GOT3 (cell line): ENCODE measurements at regions not wholly inside any gene's neighbourhood (a gene's known extent, or its start where the extent isn't known, plus 50 kb on each side); places are given as distances from the start of the nearest gene placed in this dataset.
"Not testable (repeated sequence)": the region's sequence is repeated elsewhere in the genome, so short reads cannot be mapped to it uniquely, and the experiment has no call there.

Experiments used
- DNase-seq: peaks from one replicate; lab custom pipeline; 2025; ENCODE audit warnings: mixed read lengths; lab: John Stamatoyannopoulos, UW

DNA sequence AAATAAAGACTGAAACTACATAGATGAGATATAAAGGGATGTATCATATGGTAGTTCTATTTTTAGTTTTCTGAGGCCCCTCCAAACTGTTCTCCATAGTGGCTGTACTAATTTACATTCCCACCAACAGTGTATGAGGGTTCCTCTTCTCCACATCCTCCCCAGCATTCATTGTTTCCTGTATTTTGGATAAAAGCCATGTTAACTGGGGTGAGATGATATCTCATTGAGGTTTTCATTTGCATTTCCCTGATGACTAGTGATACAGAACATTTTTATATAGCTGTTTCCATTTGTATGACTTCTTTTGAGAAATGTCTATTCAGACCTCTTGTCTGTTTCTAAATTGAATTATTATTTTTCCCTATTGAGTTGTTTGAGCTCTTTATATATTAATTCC is 229.3 kb downstream of the RFPL4B start:
- DNase-seq = no peak

DNA sequence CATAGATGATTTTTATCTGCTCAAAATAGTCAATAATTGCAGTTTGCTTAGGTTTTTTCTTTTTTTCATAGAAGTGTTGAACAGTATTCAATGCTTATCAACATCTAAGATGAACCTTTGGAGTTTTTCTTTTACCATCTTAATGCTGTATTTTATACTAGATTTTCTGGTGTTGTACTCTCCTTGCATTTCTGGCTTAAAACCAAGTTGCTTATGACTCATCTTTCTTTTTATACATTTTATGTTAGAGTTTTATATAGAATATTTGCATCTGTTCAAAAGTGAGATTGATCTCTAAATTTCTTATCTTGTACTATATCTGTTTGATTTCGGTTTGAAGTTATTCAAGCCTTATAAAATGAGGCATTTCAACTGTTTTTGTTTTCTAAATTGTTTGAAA is 232.5 kb downstream of the RFPL4B start:
- DNase-seq = no peak

DNA sequence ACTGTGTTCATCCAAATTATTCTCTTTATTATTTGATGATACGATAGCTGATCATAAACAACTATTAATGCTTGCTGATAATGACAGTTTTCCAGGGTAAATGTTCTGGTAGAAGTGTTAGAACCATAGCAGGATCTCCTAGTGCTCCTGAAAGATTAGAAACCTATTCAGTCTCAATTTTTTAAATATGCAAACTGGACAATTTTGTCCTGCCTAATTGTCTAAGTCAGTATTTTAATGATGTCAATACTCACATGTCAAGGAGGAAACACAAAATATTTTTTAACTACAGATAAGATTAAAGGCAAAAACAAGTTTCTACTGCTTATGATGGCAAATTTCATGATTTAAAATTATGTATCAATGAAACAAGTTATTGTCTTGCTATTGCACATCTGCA is 233.9 kb downstream of the RFPL4B start:
- DNase-seq = no peak

DNA sequence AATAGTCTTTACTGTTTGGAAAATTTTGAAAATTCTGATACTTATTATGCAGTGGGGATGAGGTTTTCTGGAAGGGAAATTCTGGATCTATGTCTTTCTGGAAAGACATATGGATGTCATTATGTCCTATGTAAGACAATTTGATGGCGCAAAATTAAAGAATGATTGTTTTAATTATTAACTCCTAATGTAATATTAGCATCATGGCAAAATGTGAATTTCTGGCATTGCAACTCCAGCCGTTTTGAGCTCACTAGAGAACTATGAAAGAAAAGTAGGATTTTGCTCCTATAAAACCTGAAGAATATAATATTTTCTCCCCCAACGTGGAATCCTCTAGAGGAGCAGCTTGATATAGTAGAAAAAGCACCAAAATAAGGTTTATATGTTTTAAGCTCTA is 243.2 kb downstream of the RFPL4B start:
- DNase-seq = no peak

DNA sequence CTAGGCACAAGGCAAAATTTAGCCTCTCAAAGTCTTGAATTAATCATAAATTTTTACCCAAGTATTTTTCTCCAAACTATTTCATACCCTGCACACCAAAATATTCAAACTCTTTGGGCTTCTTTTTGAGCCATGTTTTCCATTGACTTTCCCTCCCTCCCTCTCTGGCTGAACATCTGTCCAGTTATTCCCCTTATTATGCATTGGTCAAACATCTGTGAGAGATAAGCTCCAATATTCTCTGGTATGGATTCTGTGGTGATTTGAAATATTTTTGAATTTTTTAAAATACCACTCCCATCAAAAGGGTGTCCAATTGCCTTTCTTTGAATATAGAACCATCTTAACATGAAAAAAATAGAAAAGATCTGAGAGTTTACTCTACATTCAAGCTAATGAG is 244.2 kb downstream of the RFPL4B start:
- DNase-seq = no peak

DNA sequence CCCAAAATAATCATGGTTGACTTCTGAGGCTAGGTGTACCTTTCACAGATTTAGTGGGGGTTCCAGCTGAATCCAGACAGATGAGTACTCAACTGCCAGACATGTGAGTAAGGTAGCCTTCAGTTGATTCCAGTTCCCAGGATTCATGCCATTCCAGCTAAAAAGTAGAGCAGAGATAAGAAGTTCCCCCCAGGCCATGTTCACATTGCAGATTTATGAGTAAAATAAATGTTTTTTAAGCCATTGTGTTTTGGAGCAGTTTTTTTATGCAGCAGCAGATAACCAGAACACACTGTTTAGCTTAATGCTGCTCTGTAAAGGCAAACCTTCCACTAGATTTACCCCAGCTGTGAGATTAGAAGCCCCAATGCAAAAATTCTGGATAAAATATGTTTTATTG is 245.0 kb downstream of the RFPL4B start:
- no peak for DNase-seq

DNA sequence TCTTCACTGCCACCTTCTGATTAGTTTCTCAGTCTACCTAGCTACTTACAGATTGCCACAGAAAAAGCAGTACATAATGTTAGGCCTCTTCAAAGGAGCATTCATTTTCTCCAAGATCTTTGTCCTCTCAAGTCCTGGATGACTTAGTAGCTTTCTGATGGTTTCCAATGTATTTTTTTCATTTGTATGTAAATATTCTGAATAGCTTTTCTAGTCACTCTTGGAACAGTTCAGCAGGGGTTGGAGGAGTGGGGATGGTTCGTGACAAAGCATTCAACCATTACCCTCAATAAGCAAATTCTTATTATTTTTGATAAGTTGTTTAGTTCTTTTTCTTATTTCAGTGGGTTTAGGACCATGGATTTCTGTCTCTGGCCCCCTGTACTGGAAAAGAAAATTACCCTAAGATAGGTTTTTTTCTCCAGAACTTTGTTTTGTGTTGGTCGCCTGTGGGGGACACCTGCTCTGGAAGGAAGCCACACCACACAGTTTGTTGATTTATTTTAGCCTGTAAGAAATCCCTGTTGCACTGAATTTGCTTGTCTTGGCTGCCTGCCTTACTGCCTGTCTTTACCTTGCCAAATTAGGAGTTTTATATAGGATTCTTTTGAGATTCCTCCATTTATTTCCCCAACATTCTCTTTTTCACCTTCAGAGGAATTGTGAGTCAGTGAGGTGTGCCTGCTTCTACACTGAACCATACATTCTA is 247.9 kb downstream of the RFPL4B start:
- DNase-seq = no peak

DNA sequence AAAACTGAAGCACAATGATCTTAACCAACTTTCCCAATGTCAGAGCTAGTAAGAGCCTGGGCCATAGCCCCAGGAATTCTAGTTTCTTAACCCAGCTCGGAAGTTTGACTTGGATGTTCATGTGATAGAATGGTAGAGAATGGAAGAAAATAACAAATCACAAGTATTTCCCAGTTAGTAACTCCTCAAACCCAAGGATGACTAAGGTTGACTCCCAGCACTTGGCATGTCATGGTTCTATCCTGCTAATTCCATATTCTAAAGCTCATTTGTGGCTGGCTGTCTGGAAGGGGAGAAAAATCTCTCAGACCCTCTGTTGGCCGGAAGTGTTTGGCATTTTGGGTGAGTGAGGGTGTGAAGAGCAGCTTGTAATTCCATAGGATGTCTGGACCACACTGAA is 248.7 kb downstream of the RFPL4B start:
- DNase-seq = no peak

DNA sequence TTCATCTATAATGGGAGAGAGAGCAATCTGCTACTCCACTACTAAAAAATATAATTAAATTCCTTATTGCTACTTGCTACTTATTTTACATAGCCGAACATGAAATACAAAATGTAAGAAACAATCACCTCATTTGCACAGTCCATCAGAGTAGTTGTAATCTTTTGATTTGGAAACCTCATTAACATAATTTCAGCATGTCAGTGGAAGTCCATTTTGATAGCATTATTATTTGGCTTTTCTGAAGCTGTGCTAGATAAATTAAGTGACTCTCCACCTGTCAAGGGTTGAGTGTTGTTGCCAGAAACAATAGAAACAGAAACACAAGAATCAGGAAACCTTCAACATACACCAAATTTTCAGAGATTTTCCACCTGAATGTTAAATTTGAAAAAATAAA is 250.0 kb downstream of the RFPL4B start:
- no peak for DNase-seq

DNA sequence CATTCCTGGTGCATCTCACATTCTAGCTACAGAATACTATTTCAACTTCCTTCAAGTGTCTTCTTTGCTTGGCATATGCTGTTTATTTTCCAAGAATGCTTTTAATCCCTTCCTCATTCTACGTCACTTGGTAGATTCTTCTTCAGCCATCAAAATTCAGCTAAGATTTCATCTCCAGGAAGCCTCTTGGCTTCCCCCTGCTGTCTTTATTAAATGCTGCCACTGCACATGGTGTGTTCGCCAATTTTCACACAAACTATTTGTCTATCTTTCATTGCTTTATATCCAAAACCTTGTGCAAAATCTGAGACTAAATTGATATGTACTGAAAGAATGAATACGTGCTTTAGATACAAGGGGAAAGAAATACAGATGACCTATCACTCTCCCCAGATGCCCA is 253.0 kb downstream of the RFPL4B start:
- no peak for DNase-seq

DNA sequence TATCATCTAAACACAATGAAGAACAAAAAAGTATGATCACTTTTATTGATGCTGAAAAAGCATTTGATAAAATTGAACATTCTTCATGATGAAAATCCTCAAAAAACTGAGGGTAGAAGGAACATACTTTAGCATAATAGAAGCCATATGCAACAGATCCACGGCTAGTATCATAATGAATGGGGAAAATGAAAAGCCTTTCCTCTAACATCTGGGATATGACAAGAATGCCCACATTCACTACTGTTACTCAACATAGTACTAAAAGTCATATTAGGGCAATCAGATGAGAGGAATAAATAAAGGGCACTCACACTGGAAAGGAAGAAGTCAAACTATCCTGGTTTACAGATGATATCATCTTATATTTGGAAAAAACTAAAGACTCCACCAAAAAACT is 256.6 kb downstream of the RFPL4B start:
- no peak for DNase-seq

DNA sequence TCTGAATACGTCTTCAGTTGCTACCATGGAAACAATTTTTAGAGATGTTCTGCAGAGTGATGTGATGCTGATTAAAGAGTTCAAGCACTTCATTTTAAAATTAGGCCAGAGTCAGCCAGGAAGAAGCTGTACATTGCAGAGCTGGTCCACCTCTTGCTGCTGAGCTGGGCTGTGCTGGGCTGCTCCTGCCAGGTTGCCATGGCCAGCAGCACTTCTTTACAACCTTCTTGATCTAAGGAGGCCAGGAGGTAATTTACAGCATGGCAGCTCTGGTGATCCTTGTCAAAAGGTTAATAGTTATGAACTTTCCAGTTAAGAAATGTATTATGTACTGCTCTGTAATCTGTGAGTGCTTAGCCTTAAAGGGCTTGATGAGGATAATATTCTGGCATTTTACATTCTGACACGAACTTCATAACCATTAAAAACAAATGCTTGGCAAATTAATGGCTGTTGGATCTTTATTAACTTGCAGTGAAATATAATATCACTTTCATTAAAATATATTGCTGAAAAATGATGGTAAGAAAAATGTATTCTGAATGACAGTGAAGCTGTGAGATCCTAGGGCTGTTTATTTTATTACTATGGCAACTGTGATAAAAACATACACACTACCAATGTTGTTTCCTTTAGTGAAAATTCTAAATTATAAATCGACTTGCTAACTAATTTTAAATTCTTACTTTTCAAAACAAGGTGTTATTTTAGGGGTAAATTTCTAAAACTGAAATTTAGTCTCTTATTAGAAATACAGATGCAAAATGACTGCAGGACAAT is 259.7 kb downstream of the RFPL4B start:
- no peak for DNase-seq

DNA sequence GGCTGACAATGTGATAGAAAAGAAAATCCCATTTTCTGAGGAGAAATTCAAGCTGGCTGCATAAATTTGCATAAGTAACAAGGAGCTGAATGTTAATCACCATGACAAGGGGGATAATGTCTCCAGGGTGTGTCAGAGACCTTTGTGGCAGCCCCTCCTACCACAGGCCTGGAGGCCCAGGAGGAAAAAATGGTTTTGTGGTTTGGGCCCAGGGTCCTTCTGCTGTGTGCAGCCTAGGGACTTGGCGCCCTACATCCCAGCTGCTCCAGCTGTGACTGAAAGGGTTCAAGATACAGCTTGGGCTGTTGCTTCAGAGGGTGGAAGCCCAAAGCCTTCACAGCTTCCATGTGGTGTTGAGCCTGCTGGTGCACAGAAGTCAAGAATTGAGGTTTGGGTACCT is 261.8 kb downstream of the RFPL4B start:
- DNase-seq = not testable (repeated sequence)

DNA sequence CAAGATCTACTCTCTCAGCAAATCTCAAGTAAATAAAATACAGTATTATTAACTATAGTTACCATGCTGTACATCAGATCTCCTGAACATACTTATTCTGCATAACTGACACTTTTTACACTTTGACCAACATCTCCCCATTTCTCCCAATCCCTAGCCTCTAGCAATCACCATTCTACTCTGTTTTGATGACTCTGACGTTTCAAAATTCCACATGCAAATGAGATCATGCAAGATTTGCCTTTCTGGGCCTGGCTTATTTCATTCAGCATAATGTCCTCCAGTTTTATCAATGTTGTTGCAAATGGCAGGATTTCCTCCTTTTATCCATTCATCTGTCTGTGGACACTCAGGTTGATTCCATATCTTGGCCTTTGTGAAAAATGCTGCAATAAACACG is 266.3 kb downstream of the RFPL4B start:
- no peak for DNase-seq

DNA sequence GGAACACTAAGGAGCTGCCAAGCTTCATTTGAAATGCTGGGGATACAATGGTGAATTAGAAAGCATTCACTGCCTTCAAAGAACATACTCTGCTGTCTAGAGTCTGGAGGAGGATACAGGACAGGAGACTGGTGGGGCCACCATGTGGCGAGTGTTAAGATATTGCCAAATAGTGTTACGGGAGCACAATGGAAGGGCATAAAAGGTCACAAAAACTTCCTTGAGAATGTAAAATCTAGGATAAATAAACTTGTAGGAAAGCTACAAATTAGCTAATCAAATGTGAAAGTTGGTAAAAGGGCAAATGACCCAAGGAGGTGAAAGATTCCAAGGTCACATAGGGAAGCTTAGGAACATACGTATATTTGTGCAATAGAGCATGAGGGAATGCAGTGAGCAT is 271.7 kb downstream of the RFPL4B start:
- DNase-seq = no peak

DNA sequence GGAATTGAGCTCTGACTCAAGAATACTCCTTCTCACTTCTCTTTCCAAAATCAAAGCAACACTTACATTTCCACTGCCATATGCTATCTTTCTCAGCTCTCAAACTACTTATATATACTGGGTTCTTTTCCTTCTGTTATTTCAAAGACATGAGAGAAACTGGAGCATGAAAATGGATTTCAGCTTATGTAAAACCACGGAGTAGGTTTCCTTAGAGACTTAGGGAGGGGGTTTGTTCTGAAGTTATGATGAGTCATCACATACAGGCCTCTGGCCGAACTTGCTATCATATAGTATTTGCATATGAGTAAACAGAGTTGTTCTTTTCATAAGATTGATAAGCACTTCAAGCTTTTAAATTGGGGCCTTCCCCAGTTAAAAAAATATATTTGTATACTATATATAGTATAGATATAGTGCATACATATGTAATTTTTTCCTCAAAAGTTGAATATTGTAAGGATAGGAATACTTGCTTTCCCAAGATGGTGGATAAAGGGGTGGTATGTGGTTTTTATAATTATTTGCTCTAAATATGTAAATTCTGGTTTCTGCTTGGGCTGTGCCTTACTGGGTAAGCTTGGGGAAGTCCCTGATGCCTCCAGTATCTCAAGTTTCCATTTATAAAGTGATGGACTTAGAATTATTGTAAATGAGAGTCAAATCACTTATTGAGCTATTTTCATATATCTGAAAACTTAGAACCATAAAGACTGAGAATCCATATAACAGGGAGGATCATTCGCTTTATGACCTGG is 273.9 kb downstream of the RFPL4B start:
- no peak for DNase-seq

DNA sequence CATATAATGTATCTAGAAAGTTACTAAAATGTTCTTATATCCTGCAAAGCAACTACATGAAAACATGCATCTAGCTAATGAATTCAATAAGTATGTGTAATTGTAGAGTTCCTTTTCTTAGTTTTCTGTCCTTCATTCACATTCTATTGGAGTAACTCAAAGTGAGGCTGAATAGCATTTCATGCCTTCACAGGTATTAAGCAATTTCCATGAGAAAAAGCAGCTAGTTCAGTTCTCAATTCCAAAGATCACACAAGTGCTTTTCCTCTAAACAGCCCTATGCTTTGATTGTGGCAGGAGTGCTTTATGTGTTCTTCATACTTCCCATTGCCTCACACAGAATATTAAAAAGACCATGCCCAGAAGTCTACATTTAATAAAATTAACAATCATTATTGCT is 274.9 kb downstream of the RFPL4B start:
- DNase-seq = no peak

DNA sequence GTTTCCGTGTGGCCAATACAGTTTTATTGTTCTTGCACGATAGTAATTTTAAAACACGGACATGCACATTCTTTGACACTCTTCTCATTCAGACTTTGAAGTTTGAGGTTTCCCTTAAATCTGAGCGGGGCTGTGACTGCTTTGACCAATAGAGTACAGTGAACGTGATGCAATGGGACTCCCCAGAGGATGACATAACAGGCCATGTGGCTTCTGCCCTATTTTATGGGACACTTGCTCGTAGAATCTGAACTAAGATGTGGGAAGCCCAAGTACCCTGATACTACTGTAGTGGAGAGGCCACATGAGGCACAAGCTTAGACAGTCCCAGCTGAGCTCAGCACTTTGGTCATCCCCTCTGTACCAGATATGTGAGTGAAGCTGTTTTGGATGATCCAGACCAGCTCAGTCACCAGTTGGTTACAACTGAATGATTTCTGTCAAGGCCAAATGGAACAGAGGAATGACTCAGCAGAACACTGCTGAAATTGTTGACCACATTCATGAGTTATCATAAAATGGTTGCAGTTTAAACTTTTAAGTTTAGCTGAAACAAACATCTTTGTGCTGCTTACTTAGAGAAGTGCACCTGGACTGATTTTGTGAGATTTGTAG is 279.4 kb downstream of the RFPL4B start:
- DNase-seq = no peak

DNA sequence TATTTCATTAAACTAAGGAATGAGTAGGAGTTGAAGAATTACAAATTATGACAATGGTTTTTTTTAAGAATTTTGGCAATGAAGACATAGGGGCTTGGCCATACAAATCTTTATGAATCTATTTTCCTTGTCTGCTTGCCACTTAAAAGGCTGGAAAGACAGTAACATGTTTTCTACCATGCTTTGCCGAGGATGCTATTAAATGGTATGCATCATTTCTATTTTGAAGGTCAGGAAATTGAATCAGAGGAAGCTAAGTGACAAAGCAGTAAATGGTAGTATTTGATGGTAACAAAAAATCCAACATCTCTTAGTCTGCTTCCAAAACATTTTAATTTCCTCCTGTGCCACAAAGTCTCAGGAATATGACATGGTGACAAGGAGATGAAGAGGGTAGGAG is 287.2 kb downstream of the RFPL4B start:
- no peak for DNase-seq

DNA sequence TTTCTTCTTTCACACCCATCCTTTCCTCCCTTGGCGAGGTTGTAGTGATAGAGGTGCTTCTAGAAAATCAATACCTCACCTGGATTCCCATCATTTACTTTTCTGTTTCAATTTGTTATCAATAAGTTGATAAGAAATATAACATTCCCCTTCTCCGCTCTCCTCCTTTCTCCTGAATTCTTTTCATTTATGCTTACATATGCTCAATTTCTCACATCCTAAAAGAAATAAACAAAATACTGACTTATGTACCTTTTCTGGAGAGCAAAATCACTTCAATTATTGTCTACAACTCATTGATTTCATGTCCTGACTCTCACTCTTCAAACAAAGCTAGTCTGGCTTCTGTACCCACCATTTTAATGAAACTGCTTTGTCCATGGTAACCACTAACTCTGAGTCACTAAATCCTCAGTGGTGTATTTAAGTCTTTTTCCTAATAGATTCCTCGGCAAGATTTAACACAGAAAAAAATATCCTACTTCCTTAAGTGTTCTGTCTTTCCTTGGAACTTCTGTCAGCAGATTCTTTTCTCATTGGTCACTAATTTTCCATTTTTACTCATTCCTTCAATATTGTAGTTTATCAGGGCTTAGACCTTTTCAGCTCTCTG is 289.6 kb downstream of the RFPL4B start:
- DNase-seq = no peak

DNA sequence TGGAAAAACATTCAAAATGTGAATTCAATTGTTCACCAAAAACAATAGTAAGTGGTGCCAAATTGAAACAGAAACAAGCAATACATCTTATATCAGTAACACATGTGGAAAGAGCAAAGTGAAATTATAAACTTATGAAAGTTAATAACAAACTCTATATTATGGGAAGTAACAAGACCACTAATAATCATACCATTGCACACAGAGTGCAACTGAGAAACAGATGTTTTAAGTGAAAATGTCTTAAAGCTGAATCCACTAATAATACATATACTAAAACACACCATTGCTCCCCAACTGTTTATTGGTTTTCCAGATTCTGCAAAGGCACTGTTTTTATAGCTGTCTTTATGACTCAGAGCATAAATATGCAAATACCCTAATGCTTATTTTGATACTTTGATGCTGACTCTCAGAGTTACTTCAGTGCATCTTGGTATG is 292.3 kb downstream of the RFPL4B start:
- no peak for DNase-seq

DNA sequence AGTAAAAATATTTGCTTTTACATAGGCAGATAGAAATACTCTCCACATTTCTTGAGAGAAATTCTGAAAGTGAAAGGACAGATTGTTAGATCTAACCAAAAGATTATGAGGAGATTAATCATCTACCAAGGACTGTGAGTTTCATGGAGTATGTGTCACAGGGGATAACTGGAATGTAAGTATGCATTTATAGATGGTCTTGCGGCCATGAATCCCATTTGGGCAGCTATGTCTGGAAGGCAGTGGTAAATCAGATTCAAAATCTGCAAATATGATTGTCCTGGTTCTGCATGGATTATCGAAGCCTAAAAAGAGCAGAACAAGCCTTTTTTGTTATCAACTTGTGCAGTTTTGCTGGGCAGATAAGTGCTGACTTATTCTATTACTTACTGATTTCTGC is 293.8 kb downstream of the RFPL4B start:
- no peak for DNase-seq
